GM21737 (cell line): ENCODE measurements at regions not wholly inside any gene's neighbourhood (a gene's known extent, or its start where the extent isn't known, plus 50 kb on each side); places are given as distances from the start of the nearest gene placed in this dataset.
"Not testable (repeated sequence)": the region's sequence is repeated elsewhere in the genome, so short reads cannot be mapped to it uniquely, and the experiment has no call there.

ENCODE experiments used
- ATAC-seq: cut with Tn5 transposase; IDR thresholded peaks from one replicate; pipeline ENCODE4 v1.9.1; 2021; ENCODE audit warnings: mild to moderate bottlenecking, moderate library complexity; ENCODE audit not compliant: unreplicated experiment

DNA sequence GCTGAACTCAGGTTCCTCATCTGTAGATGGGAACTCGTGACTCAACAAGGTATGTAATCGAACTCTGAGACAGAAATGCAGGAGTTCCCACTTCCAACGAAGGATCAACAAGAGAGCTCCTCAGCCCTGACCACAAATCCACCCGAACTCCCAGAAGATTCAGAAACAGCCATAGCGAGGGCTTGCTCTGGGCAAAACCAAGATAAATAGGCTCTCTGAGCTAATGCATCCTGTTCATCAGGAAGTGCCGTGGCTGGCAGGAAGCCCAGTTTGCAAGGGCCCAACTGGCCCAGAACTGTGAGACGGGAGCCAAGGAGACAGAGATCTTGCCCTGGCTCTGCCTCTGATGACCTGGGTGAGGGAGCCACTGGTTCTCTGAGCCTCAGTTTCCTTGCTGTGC lies 141.7 kb upstream of the PFKP start:
- ATAC-seq = no peak

DNA sequence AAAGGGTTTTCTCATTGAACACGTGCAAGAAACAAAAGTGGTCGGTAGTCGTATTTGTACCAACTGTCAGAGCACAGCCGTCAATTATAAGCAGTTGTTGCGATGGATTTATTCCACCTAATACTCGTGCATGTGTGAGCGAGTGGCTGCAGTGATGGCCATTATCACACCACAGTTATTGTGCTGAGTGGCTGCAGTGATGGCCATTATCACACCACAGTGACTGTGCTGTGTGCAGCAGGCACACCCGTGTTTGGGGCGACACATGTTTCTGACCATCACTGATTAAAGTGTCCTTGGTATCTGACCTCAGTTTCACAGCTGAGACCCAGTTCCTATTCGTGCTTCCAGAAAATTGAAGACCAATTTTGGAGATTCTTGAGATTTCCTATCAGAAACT lies 142.9 kb upstream of the PFKP start:
- no peak for ATAC-seq

DNA sequence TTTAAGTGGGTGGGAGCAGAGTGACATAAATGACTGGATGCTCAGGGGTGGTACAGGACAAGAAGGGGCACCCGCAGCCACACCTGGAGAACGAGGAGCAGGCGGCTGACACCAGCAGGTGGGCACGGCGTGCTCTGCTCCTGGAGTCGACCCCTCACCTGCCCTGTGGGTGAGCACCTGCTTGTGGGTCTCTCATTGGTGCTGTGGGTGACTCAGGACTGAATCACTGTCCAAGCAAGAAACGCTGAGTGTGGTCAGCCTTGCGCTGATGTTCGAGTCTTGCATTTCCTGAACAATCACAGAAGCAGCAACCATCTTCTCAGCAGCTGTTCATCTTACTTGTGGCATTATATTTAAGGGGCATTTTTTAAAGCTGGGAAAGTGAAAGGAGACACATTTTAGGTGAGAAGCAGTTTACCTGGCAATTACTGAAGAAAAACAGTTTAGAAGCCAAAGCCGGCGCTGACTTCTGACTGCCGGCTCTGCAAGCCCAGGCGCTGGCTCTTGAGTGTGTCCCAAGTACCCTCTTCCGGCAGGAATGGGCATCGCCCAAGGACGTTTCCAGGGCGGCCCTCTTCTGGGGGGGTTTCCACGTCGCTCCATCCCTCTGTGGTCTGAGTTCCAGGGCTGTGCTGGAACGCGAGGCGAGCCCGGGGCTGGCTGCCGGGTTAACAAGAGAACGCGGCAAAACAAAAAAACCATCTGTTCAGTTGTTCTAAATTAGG lies 145.2 kb upstream of the PFKP start:
- ATAC-seq = no peak

DNA sequence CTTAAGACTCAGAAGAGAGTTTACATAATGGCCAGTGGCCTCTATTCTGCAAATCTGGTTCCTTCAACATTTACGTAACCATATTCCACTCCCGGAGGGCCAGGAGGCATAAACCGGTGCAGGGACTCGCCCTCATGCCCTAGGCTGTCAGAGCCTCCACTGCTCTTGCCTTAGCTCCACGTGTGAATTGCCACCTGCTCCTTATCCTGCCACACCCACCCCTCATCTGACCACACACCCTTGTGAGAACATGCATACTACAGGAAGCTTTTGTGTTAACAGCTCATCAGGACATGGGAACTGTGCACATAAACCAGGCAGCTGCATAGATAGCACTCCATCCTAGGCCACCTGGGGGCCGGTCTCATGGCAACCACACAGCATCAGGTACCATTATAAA lies 146.7 kb upstream of the PFKP start:
- no peak for ATAC-seq

DNA sequence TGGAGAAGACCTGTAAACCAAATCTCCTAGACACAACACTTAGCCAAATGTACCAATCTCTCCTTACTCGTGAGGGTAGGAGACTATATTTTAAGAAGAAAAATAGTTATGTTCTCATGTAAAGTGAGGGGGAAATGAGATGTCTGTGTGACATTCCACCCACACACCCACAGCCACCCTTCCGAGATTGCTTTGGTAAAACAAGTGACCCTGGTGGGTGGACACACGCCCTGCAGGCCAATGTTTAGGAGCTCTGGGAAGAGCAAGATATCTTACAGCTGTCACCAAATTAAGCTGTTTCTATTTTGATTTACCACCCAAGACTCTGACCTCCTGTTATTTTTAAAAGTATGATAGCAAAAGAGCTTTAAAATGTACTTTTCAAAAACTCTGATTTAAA lies 147.2 kb upstream of the PFKP start:
- no peak for ATAC-seq

DNA sequence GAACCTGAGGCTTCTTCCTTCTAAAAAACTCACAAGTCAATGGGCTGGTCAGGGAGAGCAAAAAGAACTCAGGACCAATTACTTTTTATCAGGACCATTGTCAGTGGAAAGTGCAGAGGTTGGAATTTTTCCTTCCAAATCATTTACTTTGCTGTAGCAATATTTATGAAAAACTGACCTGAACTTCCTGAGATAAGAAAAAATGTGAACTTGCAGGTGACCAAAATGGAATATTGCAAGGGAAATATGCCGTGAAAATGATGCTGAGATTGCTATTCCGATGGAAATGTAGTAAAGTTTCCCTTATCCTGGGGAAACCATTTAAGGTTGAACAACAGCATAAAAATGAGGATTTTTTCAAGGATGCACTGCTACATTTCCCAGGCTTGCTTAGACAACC lies 148.3 kb upstream of the PFKP start:
- no peak for ATAC-seq

DNA sequence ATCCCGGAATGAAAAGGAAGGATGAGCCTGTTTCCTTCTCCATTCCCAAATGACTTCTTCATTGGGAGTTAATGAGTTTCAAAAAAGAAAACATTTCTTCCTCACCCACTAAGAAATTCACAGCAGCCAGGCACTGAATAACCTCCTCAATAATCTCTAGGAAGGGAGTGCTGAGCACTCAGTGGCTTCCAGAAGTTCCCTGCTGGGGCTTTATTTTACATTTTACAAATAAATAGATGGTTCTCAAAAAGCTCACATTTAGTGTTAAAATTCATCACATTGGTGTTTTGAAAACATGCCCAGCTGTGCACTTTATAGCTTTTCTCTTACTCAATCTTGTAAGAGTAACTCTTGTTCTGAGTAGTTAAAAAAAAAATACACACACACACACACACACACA lies 148.9 kb upstream of the PFKP start:
- ATAC-seq = no peak

DNA sequence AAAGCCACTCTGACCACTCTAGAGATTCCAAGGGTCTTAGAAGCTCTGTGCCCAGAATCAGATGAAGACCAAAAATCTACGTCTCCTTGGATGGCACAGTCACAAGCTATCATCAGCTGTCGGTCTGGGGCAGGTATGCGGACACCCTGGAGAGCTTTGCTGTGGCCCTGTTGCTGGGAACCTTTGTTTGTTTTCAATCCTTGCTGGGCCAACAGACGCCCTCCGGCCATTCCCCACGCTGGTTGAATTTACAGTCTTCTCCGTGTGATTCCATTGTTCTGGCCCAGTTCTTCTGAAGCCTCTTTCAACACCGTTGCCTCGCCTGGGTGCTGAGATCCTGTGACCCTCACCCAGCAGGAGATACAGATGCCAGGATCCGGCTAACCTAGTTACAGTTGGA lies 149.4 kb upstream of the PFKP start:
- ATAC-seq = no peak

DNA sequence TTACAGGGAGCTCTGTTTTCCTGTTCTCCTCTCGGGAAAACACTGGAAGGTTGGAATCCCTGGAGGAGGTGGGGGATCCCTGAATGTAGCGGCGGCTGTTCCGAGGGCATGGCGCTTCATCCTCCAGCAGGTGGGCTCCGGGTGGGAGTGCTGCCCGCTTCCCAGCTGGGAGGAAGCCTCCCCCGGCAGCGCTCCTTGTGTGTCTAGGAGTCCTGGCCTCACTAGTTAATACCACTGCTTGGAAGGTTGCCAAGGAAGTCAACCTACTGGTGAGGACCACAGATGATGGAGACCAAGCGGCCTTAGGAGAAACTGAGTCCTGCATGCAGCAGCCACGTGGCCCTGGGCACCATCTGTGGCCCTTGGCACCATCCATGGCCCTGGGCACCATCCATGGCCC lies 151.9 kb upstream of the PFKP start:
- no peak for ATAC-seq

DNA sequence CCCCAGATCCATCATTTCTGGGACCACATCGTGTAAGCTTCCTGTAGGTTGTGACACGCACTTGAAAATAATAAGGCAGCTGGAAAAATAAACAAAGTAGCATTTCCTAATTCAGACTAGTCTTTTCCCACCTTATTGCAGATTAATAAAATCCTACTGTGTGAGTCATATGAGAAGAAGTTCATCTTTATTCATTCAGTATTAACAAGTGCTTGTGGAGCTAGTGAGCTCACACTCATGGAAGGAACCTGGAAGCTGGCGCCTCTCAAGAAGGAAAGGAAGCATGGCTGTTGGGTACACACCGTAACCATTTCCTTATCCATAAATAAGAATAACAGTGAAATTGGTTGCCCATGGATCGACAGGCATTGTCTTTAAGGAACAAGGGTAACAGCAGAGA lies 152.6 kb upstream of the PFKP start:
- no peak for ATAC-seq

DNA sequence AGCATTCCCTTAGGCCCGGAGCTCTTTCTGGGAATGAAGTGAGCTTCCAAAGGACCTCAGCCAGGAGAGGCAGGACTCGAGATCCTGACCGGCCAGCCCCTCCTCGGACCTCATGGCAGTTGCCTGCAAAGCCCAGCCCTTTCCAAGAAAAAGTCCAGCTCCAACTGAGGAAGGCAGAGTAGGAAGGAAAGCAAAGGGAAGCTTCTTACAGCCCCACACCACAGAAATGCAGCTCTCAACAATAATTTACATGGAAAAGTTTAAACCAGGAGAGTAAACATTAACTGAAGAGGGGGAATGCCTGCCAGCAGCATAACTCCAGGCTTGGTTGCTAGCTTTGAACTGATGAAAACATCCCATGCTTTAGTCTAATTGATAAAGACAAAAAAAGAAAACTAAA lies 153.9 kb upstream of the PFKP start:
- ATAC-seq = no peak

DNA sequence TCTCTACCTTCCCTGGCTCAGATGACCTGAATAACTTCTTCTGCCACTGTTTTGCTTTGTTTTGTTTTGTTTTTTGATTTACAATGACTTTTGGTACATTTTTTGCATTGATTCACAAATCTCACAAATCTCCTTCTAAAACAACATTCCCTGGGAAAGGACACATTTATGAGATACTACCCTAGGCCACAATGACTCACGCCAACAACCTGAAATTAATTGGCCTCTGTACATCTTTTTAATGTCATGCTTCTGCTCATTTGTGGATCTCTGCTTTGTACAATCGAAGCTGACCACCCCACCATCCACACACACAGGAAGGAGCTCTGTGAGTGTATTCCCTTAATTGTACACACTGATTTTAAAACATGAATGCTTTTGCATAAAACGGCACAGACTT lies 156.7 kb upstream of the PFKP start:
- ATAC-seq = no peak

DNA sequence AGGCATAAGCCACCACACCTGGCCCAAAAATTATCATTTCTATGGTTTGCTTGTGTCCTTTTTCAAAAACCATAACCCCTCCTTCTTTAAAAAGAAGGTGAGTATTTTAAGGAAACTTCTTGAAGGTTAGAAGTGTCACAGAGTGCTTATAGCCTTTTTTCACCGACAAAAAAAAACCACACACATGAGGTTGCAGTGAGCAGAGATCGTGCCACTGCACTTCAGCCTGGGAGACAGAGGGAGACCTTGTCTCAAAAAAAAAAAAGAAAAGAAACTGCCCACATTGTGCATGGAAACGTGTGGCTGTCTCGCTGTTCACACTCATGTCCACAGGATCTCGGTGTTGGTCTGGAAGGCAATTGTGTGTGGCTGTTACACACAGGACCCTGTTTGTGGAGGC lies 157.4 kb upstream of the PFKP start:
- no peak for ATAC-seq

DNA sequence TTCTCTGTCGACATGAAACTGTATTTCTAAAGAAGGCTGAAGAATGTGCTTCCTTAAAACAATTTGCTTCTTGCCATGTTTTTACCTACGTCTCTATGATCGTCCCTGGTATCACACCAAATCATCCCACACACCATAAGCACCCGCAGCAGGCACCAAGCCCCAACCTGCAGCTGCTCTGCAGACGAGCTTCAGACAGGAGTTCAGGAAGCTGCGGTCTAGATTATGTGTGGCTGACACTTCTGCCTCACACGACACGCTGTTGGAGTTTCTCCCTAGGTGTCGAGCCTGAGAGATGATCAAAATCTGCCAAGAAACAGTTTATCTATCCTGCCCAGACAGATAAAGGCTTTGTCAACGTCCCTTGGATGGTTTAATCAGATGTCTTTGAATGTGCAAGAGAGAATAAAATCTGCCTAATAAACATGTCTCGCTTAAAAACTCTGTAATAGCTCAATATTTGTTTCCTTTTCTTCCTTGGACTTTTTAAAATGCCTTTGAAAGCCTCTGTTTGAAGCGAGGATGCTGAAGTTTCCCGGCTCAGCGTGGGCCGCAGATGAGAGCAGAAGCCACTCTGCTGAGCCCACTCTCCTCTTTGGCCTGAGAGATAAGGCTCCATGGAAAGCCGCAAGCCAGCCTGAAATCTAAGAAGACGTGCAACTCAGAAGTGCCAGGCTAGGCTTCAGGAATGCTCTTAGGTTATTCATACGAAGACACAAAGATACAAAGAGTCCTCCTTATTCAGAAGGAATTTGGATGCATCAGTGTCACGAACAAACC lies 158.3 kb upstream of the PFKP start:
- ATAC-seq = no peak

DNA sequence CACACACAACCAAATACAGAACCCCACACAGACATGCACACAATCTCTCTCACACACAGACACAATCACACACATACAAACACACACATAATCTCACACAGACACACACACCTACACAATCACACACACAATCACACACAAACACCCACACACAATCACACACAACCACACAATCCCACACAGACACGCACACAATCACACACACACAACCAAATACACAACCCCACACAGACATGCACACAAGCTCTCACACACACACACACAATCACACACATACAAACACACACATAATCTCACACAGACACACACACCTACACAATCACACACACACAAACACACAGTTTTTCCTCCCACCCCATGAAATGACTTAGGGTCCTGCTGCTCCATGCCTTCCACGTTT lies 160.4 kb upstream of the PFKP start:
- no peak for ATAC-seq

DNA sequence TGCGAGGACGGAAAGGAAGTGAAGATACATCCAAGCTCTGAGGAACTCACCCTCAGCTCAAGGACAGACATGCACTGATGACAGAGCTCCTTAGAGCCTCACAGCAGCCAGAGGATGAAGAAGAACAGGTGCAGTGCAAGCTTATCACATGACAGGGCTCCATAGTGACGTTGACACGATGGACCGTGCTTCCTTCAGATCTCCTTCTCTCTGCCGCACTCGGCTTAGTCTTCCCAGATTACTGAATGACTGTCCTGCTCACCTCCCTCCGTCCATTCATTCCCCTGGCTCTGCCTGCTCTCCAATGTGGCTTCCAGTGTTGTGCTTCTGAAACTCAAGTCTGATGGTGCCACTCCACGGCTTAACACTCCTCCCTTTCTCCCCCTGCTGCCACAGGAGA lies 161.5 kb upstream of the PFKP start:
- ATAC-seq = no peak

DNA sequence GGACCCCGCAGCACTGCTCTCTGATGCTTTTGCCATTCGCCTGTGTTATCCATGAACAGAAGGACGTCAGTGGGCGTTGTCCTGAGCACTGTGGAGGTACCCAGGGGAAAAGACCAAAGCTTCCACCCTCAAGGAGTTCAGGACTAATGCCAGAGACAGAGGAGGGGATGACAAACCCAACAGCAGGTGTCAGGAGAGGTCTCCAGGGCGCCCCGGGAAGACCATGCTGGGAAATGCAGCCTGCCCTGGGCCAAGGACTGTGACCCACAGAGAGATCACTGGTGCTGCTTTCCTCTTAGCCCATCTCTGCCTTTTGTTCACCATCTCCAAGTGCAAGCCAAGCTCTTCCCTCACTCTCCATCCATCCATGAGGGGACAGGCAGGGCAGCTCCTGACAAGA lies 166.8 kb upstream of the PFKP start:
- ATAC-seq = no peak

DNA sequence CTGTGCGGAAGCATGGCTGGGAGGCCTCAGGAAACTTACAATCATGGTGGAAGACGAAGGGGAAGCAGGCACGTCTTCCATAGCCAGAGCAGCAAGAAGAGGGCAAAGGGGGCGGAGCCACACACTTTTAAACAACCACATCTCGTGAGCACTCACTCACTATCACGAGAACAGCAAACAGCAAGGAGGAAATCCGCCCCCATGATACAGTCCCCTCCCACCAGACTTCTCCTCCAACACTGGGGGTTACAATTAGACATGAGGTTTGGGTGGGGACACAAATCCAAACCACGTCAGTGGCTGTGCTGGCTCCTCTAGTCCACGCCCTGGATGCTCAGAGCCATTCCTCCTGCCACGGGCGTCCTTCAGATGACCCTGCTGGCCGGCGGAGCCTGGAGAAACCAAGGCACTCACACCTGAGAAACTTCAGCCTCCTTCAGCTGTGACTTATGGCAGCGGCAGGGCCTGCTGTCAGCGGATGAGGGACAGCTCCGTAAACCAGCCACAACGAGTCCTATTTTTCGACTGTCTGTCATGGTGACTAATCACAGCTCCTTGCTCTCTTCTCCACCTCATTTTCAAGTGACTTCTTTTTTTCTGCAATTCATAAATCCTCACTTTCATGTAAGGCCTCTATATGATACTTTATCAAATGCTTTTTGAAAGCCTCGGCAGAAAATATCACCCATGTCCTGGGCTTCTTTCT lies 167.9 kb upstream of the PFKP start:
- no peak for ATAC-seq

DNA sequence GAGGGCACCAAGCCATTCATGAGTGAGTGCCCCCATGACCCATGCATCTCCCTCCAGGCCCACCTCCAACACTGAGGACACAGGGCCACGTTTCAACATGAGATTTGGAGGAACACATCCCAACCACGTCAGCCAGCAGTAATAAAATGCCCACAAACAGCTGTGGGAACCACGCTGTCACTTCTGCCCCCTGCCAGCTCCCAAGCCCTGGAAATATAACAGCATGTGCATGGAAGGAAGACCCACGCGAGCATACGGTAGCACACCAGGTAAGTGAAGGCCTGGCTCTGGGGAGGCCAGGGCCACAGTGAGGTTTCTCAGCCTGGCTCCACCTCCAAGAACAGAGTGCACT lies 168.9 kb upstream of the PFKP start:
- ATAC-seq = no peak

DNA sequence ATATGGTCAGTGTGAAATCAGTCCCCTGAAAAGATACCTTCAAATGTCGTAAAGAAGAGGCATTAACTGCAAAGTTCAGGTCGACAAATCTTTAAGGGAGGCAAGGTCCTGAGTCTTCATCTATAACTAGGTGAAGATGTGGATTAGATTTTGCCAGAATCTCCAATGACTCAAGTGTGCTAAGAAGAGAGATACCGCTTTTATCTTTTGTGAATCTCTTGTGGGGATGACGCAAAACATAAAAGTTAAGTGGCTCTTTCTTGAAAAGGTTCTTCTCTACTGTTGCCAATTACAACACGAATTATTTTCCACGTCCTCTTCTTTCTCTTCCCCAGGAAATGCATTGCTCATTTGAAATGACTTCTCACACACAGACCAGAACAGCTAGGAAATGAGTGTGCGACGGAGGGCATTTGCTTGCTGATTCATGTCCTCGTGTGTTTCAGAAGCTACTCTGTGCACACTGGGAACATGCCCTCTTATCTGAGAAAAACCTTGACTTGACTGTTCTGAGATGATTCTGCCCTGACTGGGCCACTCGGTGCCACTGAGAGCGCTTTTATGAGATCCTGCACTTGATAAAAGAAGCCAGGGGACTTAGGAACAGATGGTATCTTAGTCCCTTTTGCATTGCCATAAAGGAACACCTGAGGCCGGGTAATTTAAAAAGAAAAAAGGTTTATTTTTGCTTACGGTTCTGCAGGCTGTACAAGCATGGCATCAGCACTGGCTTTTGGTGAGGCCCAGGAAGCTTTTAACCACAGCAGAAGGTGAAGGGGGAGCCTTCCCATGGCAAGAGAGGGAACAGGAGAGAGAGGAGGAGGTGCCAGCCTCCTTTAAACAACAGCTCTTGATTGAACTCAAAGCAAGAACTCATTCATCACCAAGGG lies 169.5 kb upstream of the PFKP start:
- ATAC-seq = no peak

DNA sequence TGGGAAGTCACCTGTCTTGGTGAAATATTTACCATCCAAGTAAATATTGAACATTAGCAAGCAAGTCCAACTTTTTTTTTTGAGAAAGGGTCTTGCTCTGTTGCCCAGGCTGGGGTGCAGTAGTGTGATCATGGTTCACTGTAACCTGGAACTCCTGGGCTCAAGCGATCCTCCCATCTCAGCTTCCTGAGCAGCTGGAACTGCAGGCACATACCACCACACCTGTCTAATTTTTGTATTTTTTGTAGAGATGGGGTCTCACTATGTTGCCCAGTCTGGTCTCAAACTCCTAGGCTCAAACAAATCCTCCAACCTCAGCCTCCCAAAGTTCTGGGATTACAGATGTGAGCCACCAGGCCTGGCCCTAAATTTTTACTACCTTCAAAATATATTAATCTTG lies 171.0 kb upstream of the PFKP start:
- not testable (repeated sequence) for ATAC-seq
